GM12892 (cell line): ENCODE measurements at regions not wholly inside any gene's neighbourhood (a gene's known extent, or its start where the extent isn't known, plus 50 kb on each side); places are given as distances from the start of the nearest gene placed in this dataset.

ENCODE experiments used
- POLR2A ChIP-seq: IDR thresholded peaks from 2 replicates; pipeline ENCODE4 v1.6.1; 2011; ENCODE audit warnings: low read depth, low read length, control low read depth
- POLR2AphosphoS5 ChIP-seq: IDR thresholded peaks from 2 replicates; pipeline ENCODE4 v1.6.1; 2011; ENCODE audit warnings: low read depth, low read length, control low read depth
- TAF1 ChIP-seq: IDR thresholded peaks from 2 replicates; pipeline ENCODE4 v1.6.1; 2011; ENCODE audit warnings: low read depth, mild to moderate bottlenecking, control low read depth, low read length, borderline replicate concordance

GRCh38 chr16:63922560-63922959 is 1199.3 kb downstream of the CDH11 start:
- TF ChIP-seq POLR2A (no peak), TAF1 (no peak), POLR2AphosphoS5 (no peak)
